Thyroid gland (tissue), 4 donors: ENCODE measurements at regions not wholly inside any gene's neighbourhood (a gene's known extent, or its start where the extent isn't known, plus 50 kb on each side); places are given as distances from the start of the nearest gene placed in this dataset.

ENCODE experiments used
- CTCF ChIP-seq, 6 experiments: fragments of 200-600 bp in 3 of 6; fragments of 450-650 bp in 3 of 6; sonication (generic) in 3 of 6; IDR thresholded peaks; one replicate each; pipeline ENCODE4 v1.5.1; 2016 to 2019; ENCODE audit warnings: antibody characterized with exemption in 6 of 6, mild to moderate bottlenecking in 2 of 6, inconsistent platforms in 1 of 6, moderate library complexity in 1 of 6
- POLR2A ChIP-seq, 2 donors: fragments of 450-650 bp; IDR thresholded peaks; one replicate each; pipeline ENCODE4 v1.6.1; 2017; ENCODE audit warnings: antibody characterized with exemption in 2 of 2, mild to moderate bottlenecking in 2 of 2, moderate library complexity in 1 of 2

- TF ChIP-seq CTCF (IDR thresholded peaks at IDR 0.05) (no peak), POLR2A (IDR thresholded peaks at IDR 0.05) (no peak)
Observed at GRCh38 chr6:21908161-21908848, 314.8 kb downstream of the SOX4 start.
